HCT116 (cell line): ENCODE measurements at regions not wholly inside any gene's neighbourhood (a gene's known extent, or its start where the extent isn't known, plus 50 kb on each side); places are given as distances from the start of the nearest gene placed in this dataset.

Experiments
- ATAC-seq: fragments of 200-7000 bp; cut with Tn5 transposase; 2 replicates; pipeline ENCODE4 v1.9.1; 2020; ENCODE audit warnings: mild to moderate bottlenecking, moderate library complexity
- BruUV-seq: library from RNA; stranded (reverse); fragments of 400-500 nt; replicated peaks from 2 replicates; lab custom pipeline; 2021; lab: Mats Ljungman, UMichigan
- CTCF ChIA-PET: fragments of 300-600 bp; sonication (Branson Sonifier 250); formaldehyde crosslinking; loops from one replicate; lab custom pipeline; 2021; ENCODE audit warnings: antibody characterized with exemption; lab: Charles Lee
- POLR2A ChIA-PET: fragments of 300-600, 350-600 bp; sonication (Branson Sonifier 250); formaldehyde crosslinking; loops from one replicate; lab custom pipeline; 2021; ENCODE audit warnings: antibody characterized with exemption; lab: Charles Lee
- RAD21 ChIA-PET, 2 experiments: fragments of 300-600 bp; sonication (Branson Sonifier 250); formaldehyde crosslinking; loops; one replicate each; lab custom pipeline; 2023; ENCODE audit warnings: low total read pairs in 2 of 2; ENCODE audit not compliant: uncharacterized antibody in 2 of 2, unreplicated experiment in 2 of 2, low non-redundant PET in 1 of 2; lab: Charles Lee
- DNase-seq: peaks from one replicate; pipeline ENCODE4 v3.0.0-alpha.2; 2010; ENCODE audit warnings: low read depth, low spot score
- H2AFZ ChIP-seq: fragments of 200-600 bp; shearing (Covaris generic), sonication (generic); 2 replicates; pipeline ENCODE4 v1.6.1; 2017; ENCODE audit warnings: low read depth, mixed run types, mixed read lengths, antibody characterized with exemption, low read length; ENCODE audit not compliant: poor library complexity, severe bottlenecking
- H3K27ac ChIP-seq: 2 replicates; pipeline ENCODE4 v1.5.1; 2012; ENCODE audit warnings: low read depth, low read length
- H3K27me3 ChIP-seq: fragments of 200-600 bp; sonication (generic); 2 replicates; pipeline ENCODE4 v1.6.1; 2016; ENCODE audit warnings: mixed run types, low read length, mixed read lengths; ENCODE audit not compliant: insufficient read depth
- H3K36me3 ChIP-seq, 2 experiments: fragments of 200-500 bp in 1 of 2; fragments of 200-600 bp in 1 of 2; sonication (Bioruptor generic) in 1 of 2; sonication (generic) in 1 of 2; 2 replicates each; pipeline versions ENCODE4 v1.5.1 to v1.6.1; 2014 to 2016; ENCODE audit warnings: low read length in 2 of 2, inconsistent platforms in 1 of 2, mixed read lengths in 1 of 2, mixed run types in 1 of 2; ENCODE audit not compliant: insufficient read depth in 2 of 2, control insufficient read depth in 1 of 2
- H3K4me1 ChIP-seq, 2 experiments: fragments of 200-600 bp in 1 of 2; sonication (generic) in 1 of 2; 2 replicates each; pipeline versions ENCODE4 v1.5.1 to v1.6.1; 2012 to 2017; ENCODE audit warnings: low read length in 2 of 2, inconsistent platforms in 1 of 2, mild to moderate bottlenecking in 1 of 2, mixed read lengths in 1 of 2, mixed run types in 1 of 2, moderate library complexity in 1 of 2; ENCODE audit not compliant: insufficient read depth in 2 of 2, control insufficient read depth in 1 of 2
- H3K4me2 ChIP-seq: fragments of 200-600 bp; sonication (generic); 2 replicates; pipeline ENCODE4 v1.6.1; 2017; ENCODE audit warnings: mixed run types, low read length, mixed read lengths
- H3K4me3 ChIP-seq, 2 experiments: fragments of 200-600 bp in 1 of 2; sonication (generic) in 1 of 2; replicated peaks in 1 of 2; 2 replicates each; pipeline ENCODE4 v1.5.1; 2011 to 2016; ENCODE audit warnings: low read length in 2 of 2, control low read depth in 1 of 2, low read depth in 1 of 2, mild to moderate bottlenecking in 1 of 2, mixed read lengths in 1 of 2, mixed run types in 1 of 2
- H3K79me2 ChIP-seq: fragments of 200-600 bp; sonication (generic); 2 replicates; pipeline ENCODE4 v1.6.1; 2017; ENCODE audit warnings: mild to moderate bottlenecking, mixed run types, low read length, moderate library complexity, mixed read lengths; ENCODE audit not compliant: insufficient read depth
- H3K9ac ChIP-seq: fragments of 200-600 bp; sonication (generic); 2 replicates; pipeline ENCODE4 v1.6.1; 2016; ENCODE audit warnings: low read length, mixed read lengths
- H3K9me2 ChIP-seq: fragments of 200-600 bp; sonication (generic), shearing (Covaris generic); 2 replicates; pipeline ENCODE4 v1.6.1; 2017; ENCODE audit warnings: mixed run types, mild to moderate bottlenecking, moderate library complexity; ENCODE audit not compliant: insufficient read depth
- H3K9me3 ChIP-seq, 2 experiments: fragments of 200-500 bp in 1 of 2; fragments of 200-600 bp in 1 of 2; sonication (Bioruptor generic) in 1 of 2; sonication (generic) in 1 of 2; 2 replicates each; pipeline ENCODE4 v1.6.1; 2014 to 2017; ENCODE audit warnings: low read length in 2 of 2, mixed read lengths in 2 of 2, inconsistent platforms in 1 of 2, low read depth in 1 of 2, mild to moderate bottlenecking in 1 of 2, mixed run types in 1 of 2, moderate library complexity in 1 of 2; ENCODE audit not compliant: control insufficient read depth in 1 of 2, insufficient read depth in 1 of 2
- H4K20me1 ChIP-seq: fragments of 200-600 bp; sonication (generic), shearing (Covaris generic); 2 replicates; pipeline ENCODE4 v1.6.1; 2017; ENCODE audit warnings: mixed run types, mild to moderate bottlenecking, moderate library complexity; ENCODE audit not compliant: insufficient read depth
- ATF3 ChIP-seq: IDR thresholded peaks from 2 replicates; pipeline ENCODE4 v1.6.1; 2012
- CBX3 ChIP-seq: IDR thresholded peaks from 2 replicates; pipeline ENCODE4 v1.6.1; 2012; ENCODE audit warnings: low read depth
- CTCF ChIP-seq, 3 experiments: fragments of 200-600 bp in 1 of 3; sonication (generic) in 1 of 3; IDR thresholded peaks in 2 of 3; conservative IDR thresholded peaks in 1 of 3; 2 replicates each; pipeline ENCODE4 v1.5.1; 2012 to 2017; ENCODE audit warnings: low read depth in 2 of 3, low read length in 2 of 3, antibody characterized with exemption in 1 of 3, borderline replicate concordance in 1 of 3, control low read depth in 1 of 3, mild to moderate bottlenecking in 1 of 3, mixed read lengths in 1 of 3, mixed run types in 1 of 3, moderate library complexity in 1 of 3; ENCODE audit not compliant: insufficient read depth in 1 of 3
- EZH2 ChIP-seq: fragments of 200-600 bp; sonication (generic); IDR thresholded peaks from 2 replicates; pipeline ENCODE4 v1.6.1; 2017; ENCODE audit warnings: antibody characterized with exemption, mixed run types
- FOSL1 ChIP-seq: IDR thresholded peaks from 2 replicates; pipeline ENCODE4 v1.6.1; 2012; ENCODE audit warnings: low read depth
- JUND ChIP-seq: IDR thresholded peaks from 2 replicates; pipeline ENCODE4 v1.6.1; 2012
- POLR2A ChIP-seq: IDR thresholded peaks from 2 replicates; pipeline ENCODE4 v1.7.0; 2011; ENCODE audit warnings: borderline replicate concordance; ENCODE audit not compliant: insufficient read depth, insufficient read length; ENCODE audit errors: extremely low read depth
- REST ChIP-seq: IDR thresholded peaks from 2 replicates; pipeline ENCODE4 v1.6.1; 2012; ENCODE audit warnings: low read depth
- SP1 ChIP-seq: IDR thresholded peaks from 2 replicates; pipeline ENCODE4 v1.6.1; 2012; ENCODE audit warnings: low read depth
- SRF ChIP-seq: IDR thresholded peaks from 2 replicates; pipeline ENCODE4 v1.6.1; 2012; ENCODE audit warnings: low read depth
- TCF7L2 ChIP-seq: IDR thresholded peaks from 2 replicates; pipeline ENCODE4 v1.7.0; 2011; ENCODE audit warnings: borderline replicate concordance, inconsistent platforms; ENCODE audit not compliant: insufficient read depth, insufficient read length; ENCODE audit errors: extremely low read depth
- YY1 ChIP-seq: IDR thresholded peaks from 2 replicates; pipeline ENCODE4 v1.6.1; 2011; ENCODE audit warnings: low read length, low read depth, moderate library complexity, mild to moderate bottlenecking; ENCODE audit not compliant: insufficient replicate concordance; ENCODE audit errors: extremely low read depth
- ZFX ChIP-seq: fragments of 450-650 bp; IDR thresholded peaks from 2 replicates; pipeline ENCODE4 v1.6.1; 2017
- ZNF274 ChIP-seq: fragments of 200-500 bp; sonication (Bioruptor generic); IDR thresholded peaks from 2 replicates; pipeline ENCODE4 v1.6.1; 2014; ENCODE audit warnings: mild to moderate bottlenecking, low read depth, low read length, inconsistent platforms
- intact Hi-C: fragments of 100-400 bp; cut with micrococcal nuclease; formaldehyde crosslinking; loops from 2 replicates; pipeline ENCODE4 v1.10.0; 2022
- TF ChIP-seq, protein P1 (sequence below): IDR thresholded peaks from 2 replicates; pipeline ENCODE4 v1.6.1; 2011; ENCODE audit warnings: mild to moderate bottlenecking, low read length, moderate library complexity; ENCODE audit not compliant: insufficient replicate concordance; ENCODE audit errors: extremely low read depth

GRCh38 chr3:181318321-181318720 lies 328.8 kb upstream of the DNAJC19 start (continued):
- no peak for TF ChIP-seq EZH2

DNA sequence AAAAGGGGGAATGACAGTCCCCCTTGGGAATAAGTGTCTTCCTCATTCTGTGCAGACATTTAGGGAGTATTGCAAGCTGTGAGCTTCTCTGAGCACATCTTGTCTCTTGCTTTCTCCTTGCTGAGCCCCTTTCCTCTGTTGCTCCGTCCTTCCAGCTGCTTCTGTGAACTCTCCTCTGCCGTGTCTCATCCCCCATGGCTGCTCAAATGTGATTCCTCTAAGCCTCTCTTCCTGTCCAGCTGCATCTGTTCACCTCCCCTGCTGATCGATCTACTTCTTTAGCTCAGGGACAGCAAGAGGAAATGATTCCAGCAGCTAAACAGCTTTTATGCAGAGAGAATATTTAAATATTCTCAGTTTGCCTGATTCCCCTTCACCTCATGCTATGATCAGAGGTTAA lies 328.0 kb upstream of the DNAJC19 start:
- Histone ChIP-seq H3K79me2 (no peaks in the 10 kb centered on the region), H3K27me3 (peaks cover 7% of the 10 kb centered on the region), H2AFZ (no peak overlapping the region), H3K4me1 (no peaks in the 10 kb centered on the region), H3K9me3 (no peaks in the 10 kb centered on the region), H3K9me2 (no peaks in the 10 kb centered on the region), H3K27ac (no peak overlapping the region), H3K36me3 (no peaks in the 10 kb centered on the region), H3K4me3 (no peak overlapping the region), H4K20me1 (no peaks in the 10 kb centered on the region), H3K4me2 (no peak overlapping the region), H3K9ac (no peak overlapping the region)
- TF ChIP-seq ZNF274 (no peak), SP1 (no peak), ATF3 (no peak), ZFX (no peak), REST (no peak), TCF7L2 (no peak), CTCF (IDR thresholded peaks at IDR 0.05 in 2 of 3, conservative IDR thresholded peaks at IDR 0.05 in 1 of 3; ENCODE audit: borderline replicate concordance in 1 of 3, insufficient read depth in 1 of 3, low read depth in 2 of 3, low read length in 2 of 3) (no peak), POLR2A (no peak), JUND (no peak), CBX3 (no peak), EZH2 (no peak), FOSL1 (no peak), SRF (no peak), YY1 (no peak)
- TF ChIP-seq, protein P1, sequence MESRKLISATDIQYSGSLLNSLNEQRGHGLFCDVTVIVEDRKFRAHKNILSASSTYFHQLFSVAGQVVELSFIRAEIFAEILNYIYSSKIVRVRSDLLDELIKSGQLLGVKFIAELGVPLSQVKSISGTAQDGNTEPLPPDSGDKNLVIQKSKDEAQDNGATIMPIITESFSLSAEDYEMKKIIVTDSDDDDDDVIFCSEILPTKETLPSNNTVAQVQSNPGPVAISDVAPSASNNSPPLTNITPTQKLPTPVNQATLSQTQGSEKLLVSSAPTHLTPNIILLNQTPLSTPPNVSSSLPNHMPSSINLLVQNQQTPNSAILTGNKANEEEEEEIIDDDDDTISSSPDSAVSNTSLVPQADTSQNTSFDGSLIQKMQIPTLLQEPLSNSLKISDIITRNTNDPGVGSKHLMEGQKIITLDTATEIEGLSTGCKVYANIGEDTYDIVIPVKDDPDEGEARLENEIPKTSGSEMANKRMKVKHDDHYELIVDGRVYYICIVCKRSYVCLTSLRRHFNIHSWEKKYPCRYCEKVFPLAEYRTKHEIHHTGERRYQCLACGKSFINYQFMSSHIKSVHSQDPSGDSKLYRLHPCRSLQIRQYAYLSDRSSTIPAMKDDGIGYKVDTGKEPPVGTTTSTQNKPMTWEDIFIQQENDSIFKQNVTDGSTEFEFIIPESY = no peak
- POLR2A ChIA-PET = no interaction called here
- no peak for DNase-seq
- intact Hi-C loops = no loop called here
- RAD21 ChIA-PET = no interaction called here
- no TSS peak for BruUV-seq
- CTCF ChIA-PET = no interaction called here
- ATAC-seq = no peak
